ENCODE measurements at regions not wholly inside any gene's neighbourhood (a gene's known extent, or its start where the extent isn't known, plus 50 kb on each side); places are given as distances from the start of the nearest gene placed in this dataset.

DNA sequence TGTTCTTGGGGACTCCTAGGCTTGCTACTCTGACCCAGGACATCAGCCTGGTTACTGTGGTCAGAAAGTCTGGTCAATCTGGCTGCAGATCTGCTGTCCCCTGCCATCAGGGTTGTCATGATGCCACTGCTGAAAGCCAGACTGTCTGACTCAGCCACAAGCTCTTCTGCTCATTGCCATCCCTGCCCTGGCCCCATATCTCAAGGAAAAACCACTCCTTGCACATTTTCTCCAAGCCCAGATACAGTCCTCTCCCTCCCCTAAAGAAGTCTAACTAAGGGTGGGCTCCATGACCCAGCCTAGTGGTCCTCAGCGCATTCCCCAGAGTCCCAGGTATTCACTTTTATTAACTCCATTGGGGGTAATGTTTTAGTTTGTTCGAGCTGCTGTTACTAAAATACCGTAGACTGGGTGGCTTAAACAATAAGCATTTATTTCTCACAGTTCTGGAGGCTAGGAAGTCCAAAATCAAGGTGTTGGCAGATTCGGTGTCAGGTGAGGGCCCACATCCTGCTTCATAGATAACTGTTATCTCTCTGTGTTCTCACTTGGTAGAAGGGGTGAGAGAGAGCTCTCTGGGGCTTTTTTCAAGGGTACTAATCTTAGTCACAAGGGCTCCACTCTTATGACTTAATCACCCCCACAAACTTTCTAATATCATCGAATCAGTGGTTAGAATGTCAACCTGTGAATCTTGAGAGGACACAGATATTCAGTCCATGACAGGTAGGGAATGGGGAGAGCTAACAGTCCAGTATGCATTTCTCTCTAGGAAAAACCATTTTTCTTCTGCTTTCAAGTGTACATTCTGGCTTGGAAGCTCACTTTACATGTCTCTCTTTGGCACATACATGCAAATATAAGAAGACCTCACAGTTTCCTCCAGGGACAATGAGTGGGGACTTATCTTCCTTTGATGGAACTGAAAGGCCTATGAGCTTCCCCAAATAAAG, 94.8 kb upstream of the CXCR4 start:
- TF ChIP-seq, protein P1, sequence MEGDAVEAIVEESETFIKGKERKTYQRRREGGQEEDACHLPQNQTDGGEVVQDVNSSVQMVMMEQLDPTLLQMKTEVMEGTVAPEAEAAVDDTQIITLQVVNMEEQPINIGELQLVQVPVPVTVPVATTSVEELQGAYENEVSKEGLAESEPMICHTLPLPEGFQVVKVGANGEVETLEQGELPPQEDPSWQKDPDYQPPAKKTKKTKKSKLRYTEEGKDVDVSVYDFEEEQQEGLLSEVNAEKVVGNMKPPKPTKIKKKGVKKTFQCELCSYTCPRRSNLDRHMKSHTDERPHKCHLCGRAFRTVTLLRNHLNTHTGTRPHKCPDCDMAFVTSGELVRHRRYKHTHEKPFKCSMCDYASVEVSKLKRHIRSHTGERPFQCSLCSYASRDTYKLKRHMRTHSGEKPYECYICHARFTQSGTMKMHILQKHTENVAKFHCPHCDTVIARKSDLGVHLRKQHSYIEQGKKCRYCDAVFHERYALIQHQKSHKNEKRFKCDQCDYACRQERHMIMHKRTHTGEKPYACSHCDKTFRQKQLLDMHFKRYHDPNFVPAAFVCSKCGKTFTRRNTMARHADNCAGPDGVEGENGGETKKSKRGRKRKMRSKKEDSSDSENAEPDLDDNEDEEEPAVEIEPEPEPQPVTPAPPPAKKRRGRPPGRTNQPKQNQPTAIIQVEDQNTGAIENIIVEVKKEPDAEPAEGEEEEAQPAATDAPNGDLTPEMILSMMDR (IDR thresholded peaks at IDR 0.05): no peak
- TF ChIP-seq POLR2A (IDR thresholded peaks at IDR 0.05) (no peak), EP300 (IDR thresholded peaks at IDR 0.05) (no peak), POLR2AphosphoS5 (IDR thresholded peaks at IDR 0.05) (no peak)

Data from gastroesophageal sphincter (tissue), 3 donors.